SK-N-SH (cell line): ENCODE measurements at regions not wholly inside any gene's neighbourhood (a gene's known extent, or its start where the extent isn't known, plus 50 kb on each side); places are given as distances from the start of the nearest gene placed in this dataset.

Experiments used
- CTCF ChIA-PET: fragments of 300-600, 350-600 bp; formaldehyde crosslinking; extraction: SDS; loops from one replicate; lab custom pipeline; 2021; lab: Yijun Ruan, JAX
- POLR2A ChIA-PET: fragments of 350-600 bp; sonication (Branson Sonifier 250); formaldehyde crosslinking; extraction: SDS; loops from one replicate; lab custom pipeline; 2020; ENCODE audit warnings: antibody characterized with exemption, inconsistent platforms; lab: Yijun Ruan, JAX
- DNase-seq: peaks from one replicate; pipeline ENCODE4 v3.0.0; 2012
- H2AFZ ChIP-seq: fragments of 200-600 bp; sonication (generic); 2 replicates; pipeline ENCODE4 v1.8.1; 2016; ENCODE audit warnings: antibody characterized with exemption, mild to moderate bottlenecking, low read depth
- H3F3A ChIP-seq: fragments of 200-600 bp; sonication (generic); replicated peaks from 2 replicates; pipeline ENCODE3; 2016; ENCODE audit warnings: antibody characterized with exemption, mild to moderate bottlenecking; ENCODE audit not compliant: insufficient read depth
- H3K27ac ChIP-seq, 2 experiments: fragments of 200-500 bp in 1 of 2; fragments of 200-600 bp in 1 of 2; sonication (Bioruptor generic) in 1 of 2; sonication (generic), shearing (Covaris generic) in 1 of 2; 2 replicates each; pipeline versions ENCODE4 v1.5.1 to v1.6.1; 2014 to 2016; ENCODE audit warnings: low read depth in 2 of 2, inconsistent platforms in 1 of 2, low read length in 1 of 2, mild to moderate bottlenecking in 1 of 2, mixed read lengths in 1 of 2
- H3K27me3 ChIP-seq: fragments of 200-600 bp; sonication (generic), shearing (Covaris generic); 2 replicates; pipeline ENCODE4 v1.6.1; 2016; ENCODE audit warnings: mixed run types; ENCODE audit not compliant: insufficient read depth
- H3K36me3 ChIP-seq, 2 experiments: fragments of 200-500 bp in 1 of 2; fragments of 200-600 bp in 1 of 2; sonication (Bioruptor generic) in 1 of 2; sonication (generic) in 1 of 2; replicated peaks in 1 of 2; 2 replicates each; pipeline versions ENCODE3 to v1.5.1; 2014 to 2016; ENCODE audit warnings: low read length in 1 of 2, mild to moderate bottlenecking in 1 of 2; ENCODE audit not compliant: insufficient read depth in 2 of 2, control insufficient read depth in 1 of 2
- H3K4me1 ChIP-seq, 2 experiments: fragments of 200-500 bp in 1 of 2; fragments of 200-600 bp in 1 of 2; sonication (Bioruptor generic) in 1 of 2; sonication (generic), shearing (Covaris generic) in 1 of 2; 2 replicates each; pipeline versions ENCODE4 v1.5.1 to v1.6.1; 2014 to 2016; ENCODE audit warnings: low read depth in 1 of 2, low read length in 1 of 2, mixed run types in 1 of 2; ENCODE audit not compliant: insufficient read depth in 2 of 2, control insufficient read depth in 1 of 2
- H3K4me2 ChIP-seq: fragments of 200-600 bp; sonication (generic), shearing (Covaris generic); 2 replicates; pipeline ENCODE4 v1.6.1; 2017; ENCODE audit warnings: mixed run types
- H3K4me3 ChIP-seq, 2 experiments: fragments of 200-500 bp in 1 of 2; fragments of 200-600 bp in 1 of 2; sonication (Bioruptor generic) in 1 of 2; sonication (generic), shearing (Covaris generic) in 1 of 2; 2 replicates each; pipeline versions ENCODE4 v1.5.1 to v1.8.1; 2014 to 2016; ENCODE audit warnings: low read depth in 2 of 2, inconsistent platforms in 1 of 2, low read length in 1 of 2, mild to moderate bottlenecking in 1 of 2, mixed read lengths in 1 of 2, moderate library complexity in 1 of 2
- H3K79me2 ChIP-seq: fragments of 200-600 bp; sonication (generic); 2 replicates; pipeline ENCODE4 v1.8.1; 2017; ENCODE audit warnings: mild to moderate bottlenecking; ENCODE audit not compliant: insufficient read depth
- H3K9ac ChIP-seq: fragments of 200-600 bp; sonication (generic); 2 replicates; pipeline ENCODE4 v1.6.1; 2017; ENCODE audit warnings: mixed run types
- H3K9me2 ChIP-seq: fragments of 200-600 bp; sonication (generic); 2 replicates; pipeline ENCODE4 v1.6.1; 2017; ENCODE audit warnings: mixed run types
- H3K9me3 ChIP-seq: fragments of 200-600 bp; sonication (generic); 2 replicates; pipeline ENCODE4 v1.6.1; 2017; ENCODE audit warnings: mixed run types, mild to moderate bottlenecking, moderate library complexity
- H4K20me1 ChIP-seq: fragments of 200-600 bp; sonication (generic); 2 replicates; pipeline ENCODE4 v1.6.1; 2017; ENCODE audit warnings: mild to moderate bottlenecking, mixed run types; ENCODE audit not compliant: insufficient read depth
- FOSL2 ChIP-seq: IDR thresholded peaks from 2 replicates; pipeline ENCODE4 v1.4.0; 2012; ENCODE audit warnings: low read depth, mild to moderate bottlenecking, moderate library complexity, borderline replicate concordance
- GABPA ChIP-seq: IDR thresholded peaks from 2 replicates; pipeline ENCODE4 v1.4.0; 2012; ENCODE audit warnings: low read depth, mild to moderate bottlenecking
- GATA2 ChIP-seq: sonication (generic); formaldehyde crosslinking; IDR thresholded peaks from 2 replicates; pipeline ENCODE4 v1.5.0; 2020; ENCODE audit warnings: mild to moderate bottlenecking, missing genetic modification reagents
- MXI1 ChIP-seq: IDR thresholded peaks from 2 replicates; pipeline ENCODE4 v1.6.1; 2012; ENCODE audit warnings: mild to moderate bottlenecking, low read depth, low read length, improper control_type of control experiment
- POLR2AphosphoS5 ChIP-seq: IDR thresholded peaks from 2 replicates; pipeline ENCODE4 v1.6.1; 2012; ENCODE audit warnings: low read depth, low read length
- RXRA ChIP-seq: IDR thresholded peaks from 2 replicates; pipeline ENCODE4 v1.4.0; 2012; ENCODE audit warnings: low read depth, mild to moderate bottlenecking, borderline replicate concordance
- TCF12 ChIP-seq: IDR thresholded peaks from 2 replicates; pipeline ENCODE4 v1.4.0; 2012
- ZBTB33 ChIP-seq: IDR thresholded peaks from 2 replicates; pipeline ENCODE4 v1.4.0; 2012; ENCODE audit warnings: low read depth, borderline replicate concordance
- WGBS: methylation state at CpG from one replicate; pipeline ENCODE4 v1.1.6; 2017; ENCODE audit warnings: low lambda C conversion rate; 5-methylcytosine and 5-hydroxymethylcytosine counted together
- TF ChIP-seq, protein P1 (sequence below): IDR thresholded peaks from 2 replicates; pipeline ENCODE4 v1.6.1; 2012; ENCODE audit warnings: mild to moderate bottlenecking, low read depth, low read length, moderate library complexity
- TF ChIP-seq, protein P2 (sequence below): fragments of 200-600 bp; sonication (generic); IDR thresholded peaks from 2 replicates; pipeline ENCODE4 v1.6.1; 2017; ENCODE audit warnings: antibody characterized with exemption, mild to moderate bottlenecking, moderate library complexity
- TF ChIP-seq, protein P3 (sequence below): IDR thresholded peaks from 2 replicates; pipeline ENCODE4 v1.4.0; 2012; ENCODE audit warnings: low read depth, borderline replicate concordance

DNA sequence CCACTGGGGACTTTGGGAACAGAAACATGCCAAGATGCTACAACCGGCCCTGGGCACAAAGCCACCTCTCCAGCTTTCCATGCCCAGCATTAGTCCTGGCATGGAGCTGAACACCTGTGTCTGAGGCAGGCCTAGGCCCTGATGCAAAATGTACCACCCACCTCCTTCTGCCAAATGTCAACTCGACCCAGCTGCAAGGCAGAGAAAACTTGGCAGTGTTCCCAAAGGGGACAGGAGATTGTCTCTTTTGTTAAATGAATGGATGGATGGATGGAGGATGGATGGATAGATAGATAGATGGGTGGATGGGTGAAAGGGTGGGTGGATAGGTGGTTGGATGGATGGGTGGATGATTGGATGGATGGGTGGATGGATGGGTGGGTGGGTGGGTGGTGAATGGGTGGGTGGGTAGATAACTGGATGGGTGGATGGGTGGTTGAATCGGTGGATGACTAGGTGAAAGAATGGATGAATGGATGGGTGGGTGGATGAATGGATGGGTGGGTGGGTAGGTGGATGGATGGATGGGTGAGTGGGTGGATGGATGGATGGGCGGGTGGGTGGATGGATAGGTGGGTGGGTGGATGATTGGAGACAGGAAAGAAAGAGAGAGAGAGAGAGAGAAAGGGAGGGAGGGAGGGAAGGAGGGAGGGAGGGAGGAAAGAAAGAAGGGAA lies 73.4 kb upstream of the TNRC6C start:
- Histone ChIP-seq H4K20me1 (no peaks in the 10 kb centered on the region), H3K4me1 (peaks cover 14 to 56% of the 10 kb centered on the region in 2 experiments), H3K79me2 (no peaks in the 10 kb centered on the region), H3K9me3 (no peaks in the 10 kb centered on the region), H3F3A (no peaks in the 10 kb centered on the region), H3K4me3 (no peak overlapping the region), H3K36me3 (no peaks in the 10 kb centered on the region), H2AFZ (no peak overlapping the region), H3K27me3 (0 out of 2 replicates have a peak, but pooled peaks cover 6% of the 10 kb centered on the region), H3K9ac (no peak overlapping the region), H3K9me2 (no peaks in the 10 kb centered on the region), H3K4me2 (no peak overlapping the region), H3K27ac (no peak overlapping the region)
- 54% methylated on average over 4 of the region's 4 CpGs for WGBS
- CTCF ChIA-PET = interaction anchor here (0.7 to 1.5 kb wide), 6 partner anchors 7 to 451 kb away, joined by 3 to 7 read pairs (median 3); partner anchors contain the start of gene TNRC6C
- POLR2A ChIA-PET = interaction anchor here (1.1 to 6.0 kb wide), 3 partner anchors 10 to 73 kb away, joined by 3 to 131 read pairs (median 6); partner anchors contain the start of gene TNRC6C
- DNase-seq = no peak
- TF ChIP-seq MXI1 = no peak
- no peak for TF ChIP-seq TCF12
- TF ChIP-seq, protein P1, sequence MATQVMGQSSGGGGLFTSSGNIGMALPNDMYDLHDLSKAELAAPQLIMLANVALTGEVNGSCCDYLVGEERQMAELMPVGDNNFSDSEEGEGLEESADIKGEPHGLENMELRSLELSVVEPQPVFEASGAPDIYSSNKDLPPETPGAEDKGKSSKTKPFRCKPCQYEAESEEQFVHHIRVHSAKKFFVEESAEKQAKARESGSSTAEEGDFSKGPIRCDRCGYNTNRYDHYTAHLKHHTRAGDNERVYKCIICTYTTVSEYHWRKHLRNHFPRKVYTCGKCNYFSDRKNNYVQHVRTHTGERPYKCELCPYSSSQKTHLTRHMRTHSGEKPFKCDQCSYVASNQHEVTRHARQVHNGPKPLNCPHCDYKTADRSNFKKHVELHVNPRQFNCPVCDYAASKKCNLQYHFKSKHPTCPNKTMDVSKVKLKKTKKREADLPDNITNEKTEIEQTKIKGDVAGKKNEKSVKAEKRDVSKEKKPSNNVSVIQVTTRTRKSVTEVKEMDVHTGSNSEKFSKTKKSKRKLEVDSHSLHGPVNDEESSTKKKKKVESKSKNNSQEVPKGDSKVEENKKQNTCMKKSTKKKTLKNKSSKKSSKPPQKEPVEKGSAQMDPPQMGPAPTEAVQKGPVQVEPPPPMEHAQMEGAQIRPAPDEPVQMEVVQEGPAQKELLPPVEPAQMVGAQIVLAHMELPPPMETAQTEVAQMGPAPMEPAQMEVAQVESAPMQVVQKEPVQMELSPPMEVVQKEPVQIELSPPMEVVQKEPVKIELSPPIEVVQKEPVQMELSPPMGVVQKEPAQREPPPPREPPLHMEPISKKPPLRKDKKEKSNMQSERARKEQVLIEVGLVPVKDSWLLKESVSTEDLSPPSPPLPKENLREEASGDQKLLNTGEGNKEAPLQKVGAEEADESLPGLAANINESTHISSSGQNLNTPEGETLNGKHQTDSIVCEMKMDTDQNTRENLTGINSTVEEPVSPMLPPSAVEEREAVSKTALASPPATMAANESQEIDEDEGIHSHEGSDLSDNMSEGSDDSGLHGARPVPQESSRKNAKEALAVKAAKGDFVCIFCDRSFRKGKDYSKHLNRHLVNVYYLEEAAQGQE = no peak
- TF ChIP-seq POLR2AphosphoS5 = no peak
- TF ChIP-seq, protein P2, sequence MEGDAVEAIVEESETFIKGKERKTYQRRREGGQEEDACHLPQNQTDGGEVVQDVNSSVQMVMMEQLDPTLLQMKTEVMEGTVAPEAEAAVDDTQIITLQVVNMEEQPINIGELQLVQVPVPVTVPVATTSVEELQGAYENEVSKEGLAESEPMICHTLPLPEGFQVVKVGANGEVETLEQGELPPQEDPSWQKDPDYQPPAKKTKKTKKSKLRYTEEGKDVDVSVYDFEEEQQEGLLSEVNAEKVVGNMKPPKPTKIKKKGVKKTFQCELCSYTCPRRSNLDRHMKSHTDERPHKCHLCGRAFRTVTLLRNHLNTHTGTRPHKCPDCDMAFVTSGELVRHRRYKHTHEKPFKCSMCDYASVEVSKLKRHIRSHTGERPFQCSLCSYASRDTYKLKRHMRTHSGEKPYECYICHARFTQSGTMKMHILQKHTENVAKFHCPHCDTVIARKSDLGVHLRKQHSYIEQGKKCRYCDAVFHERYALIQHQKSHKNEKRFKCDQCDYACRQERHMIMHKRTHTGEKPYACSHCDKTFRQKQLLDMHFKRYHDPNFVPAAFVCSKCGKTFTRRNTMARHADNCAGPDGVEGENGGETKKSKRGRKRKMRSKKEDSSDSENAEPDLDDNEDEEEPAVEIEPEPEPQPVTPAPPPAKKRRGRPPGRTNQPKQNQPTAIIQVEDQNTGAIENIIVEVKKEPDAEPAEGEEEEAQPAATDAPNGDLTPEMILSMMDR = no peak
- TF ChIP-seq RXRA = no peak
- TF ChIP-seq ZBTB33 = no peak
- no peak for TF ChIP-seq GABPA
- TF ChIP-seq, protein P3, sequence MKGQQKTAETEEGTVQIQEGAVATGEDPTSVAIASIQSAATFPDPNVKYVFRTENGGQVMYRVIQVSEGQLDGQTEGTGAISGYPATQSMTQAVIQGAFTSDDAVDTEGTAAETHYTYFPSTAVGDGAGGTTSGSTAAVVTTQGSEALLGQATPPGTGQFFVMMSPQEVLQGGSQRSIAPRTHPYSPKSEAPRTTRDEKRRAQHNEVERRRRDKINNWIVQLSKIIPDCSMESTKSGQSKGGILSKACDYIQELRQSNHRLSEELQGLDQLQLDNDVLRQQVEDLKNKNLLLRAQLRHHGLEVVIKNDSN = no peak
- TF ChIP-seq FOSL2 = no peak
- TF ChIP-seq GATA2 = no peak
